Umbilical cord (tissue), 1 donor: ENCODE measurements at regions not wholly inside any gene's neighbourhood (a gene's known extent, or its start where the extent isn't known, plus 50 kb on each side); places are given as distances from the start of the nearest gene placed in this dataset.

Experiments used
- DNase-seq: peaks from one replicate; pipeline ENCODE4 v3.0.0-alpha.2; 2015; ENCODE audit warnings: low spot score

DNA sequence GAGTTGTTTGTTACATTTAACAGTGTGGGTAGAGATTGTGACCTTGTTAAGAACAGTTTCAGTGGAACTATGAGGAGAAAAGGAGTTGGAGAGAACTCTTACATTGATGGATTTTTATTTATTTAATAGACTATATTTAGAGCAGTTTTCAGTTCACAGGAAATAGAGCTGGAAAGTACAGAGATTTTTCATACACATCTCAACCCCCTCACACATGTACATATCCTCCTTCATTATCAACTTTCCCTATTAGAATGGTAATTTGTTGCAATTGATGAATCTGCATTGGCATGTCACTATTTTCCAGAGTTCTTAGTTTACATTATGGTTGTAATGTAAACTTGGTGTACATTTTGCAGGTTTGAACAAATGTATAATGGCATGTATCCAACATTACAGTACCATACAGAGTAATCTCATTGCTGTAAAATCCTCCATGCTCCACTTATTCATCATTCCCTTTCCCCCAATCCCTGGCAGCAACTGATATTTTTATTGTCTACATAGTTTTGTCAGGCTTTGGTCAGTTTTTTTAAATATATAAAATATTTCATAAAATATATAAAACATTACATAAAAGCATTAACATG lies 756.6 kb upstream of the DPPA4 start:
- DNase-seq = no peak

GRCh38 chr3:110099711-110100110 lies 762.4 kb upstream of the DPPA4 start:
- no peak for DNase-seq

GRCh38 chr3:110101361-110101760 lies 764.0 kb upstream of the DPPA4 start:
- no peak for DNase-seq

DNA sequence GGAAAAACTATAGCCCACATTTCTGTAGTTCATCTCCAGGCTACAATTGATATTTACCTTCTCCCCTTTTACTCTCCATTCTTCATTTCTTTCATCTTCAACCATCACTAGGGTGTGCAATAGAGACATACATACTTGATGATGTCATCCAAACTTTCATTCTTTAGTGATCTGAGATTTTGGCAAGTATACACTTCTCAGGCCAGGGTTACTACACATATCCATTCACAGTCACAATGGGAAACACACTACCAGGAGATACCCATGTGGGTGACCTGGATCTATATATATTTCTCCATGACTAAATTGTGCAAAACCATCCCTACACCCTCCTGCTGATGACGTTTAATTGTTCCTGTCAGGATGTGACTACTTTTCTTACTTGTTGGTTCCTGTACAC lies 769.5 kb upstream of the DPPA4 start:
- no peak for DNase-seq

- no peak for DNase-seq
Measured at GRCh38 chr3:110123946-110124345, 786.6 kb upstream of the DPPA4 start.

DNA sequence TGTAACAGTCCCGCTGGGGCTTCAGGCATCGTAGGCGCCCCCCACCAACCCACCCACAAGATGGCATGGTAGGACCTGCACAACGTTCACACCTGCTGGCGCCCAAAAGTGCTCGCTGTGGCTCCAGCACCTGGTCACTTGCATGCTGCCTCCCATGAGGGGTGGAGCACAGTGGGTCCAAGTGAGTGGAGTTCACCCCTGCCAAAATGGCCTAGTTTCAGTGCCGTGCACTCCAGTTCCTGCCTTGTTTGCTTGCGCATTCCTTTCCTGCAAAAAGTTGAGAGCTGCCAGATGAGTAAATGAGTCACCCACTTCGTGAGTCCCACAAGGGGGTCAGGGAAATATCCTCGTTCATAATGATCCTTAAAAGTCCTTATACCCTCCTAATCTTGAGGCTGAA lies 788.7 kb upstream of the DPPA4 start:
- DNase-seq = no peak

GRCh38 chr3:110133971-110134370 lies 796.6 kb upstream of the DPPA4 start:
- DNase-seq = no peak

DNA sequence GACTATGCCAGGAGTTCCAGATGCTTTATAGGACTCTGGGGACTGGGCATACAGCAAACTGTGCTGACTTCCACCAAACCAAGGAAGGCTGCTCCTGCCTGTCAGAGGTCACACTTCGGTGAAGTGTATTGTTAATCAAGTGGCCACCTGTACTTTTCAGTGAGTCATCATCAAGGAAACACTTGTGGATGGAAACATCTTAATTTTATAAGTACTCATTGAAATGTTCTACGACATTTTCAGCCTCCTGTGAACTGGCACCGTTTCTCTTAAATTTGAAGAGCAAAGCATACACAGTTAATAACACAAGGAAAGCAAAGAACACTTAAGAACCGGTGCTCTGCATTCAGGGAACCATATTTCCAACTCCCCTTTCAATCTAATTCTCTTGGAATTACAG lies 801.7 kb upstream of the DPPA4 start:
- DNase-seq = no peak

- no peak for DNase-seq
Measured at GRCh38 chr3:110139821-110140220, 802.5 kb upstream of the DPPA4 start.

- no peak for DNase-seq
Measured at GRCh38 chr3:110149763-110150162, 812.4 kb upstream of the DPPA4 start.

GRCh38 chr3:110157221-110157620 lies 819.9 kb upstream of the DPPA4 start:
- DNase-seq = no peak

DNA sequence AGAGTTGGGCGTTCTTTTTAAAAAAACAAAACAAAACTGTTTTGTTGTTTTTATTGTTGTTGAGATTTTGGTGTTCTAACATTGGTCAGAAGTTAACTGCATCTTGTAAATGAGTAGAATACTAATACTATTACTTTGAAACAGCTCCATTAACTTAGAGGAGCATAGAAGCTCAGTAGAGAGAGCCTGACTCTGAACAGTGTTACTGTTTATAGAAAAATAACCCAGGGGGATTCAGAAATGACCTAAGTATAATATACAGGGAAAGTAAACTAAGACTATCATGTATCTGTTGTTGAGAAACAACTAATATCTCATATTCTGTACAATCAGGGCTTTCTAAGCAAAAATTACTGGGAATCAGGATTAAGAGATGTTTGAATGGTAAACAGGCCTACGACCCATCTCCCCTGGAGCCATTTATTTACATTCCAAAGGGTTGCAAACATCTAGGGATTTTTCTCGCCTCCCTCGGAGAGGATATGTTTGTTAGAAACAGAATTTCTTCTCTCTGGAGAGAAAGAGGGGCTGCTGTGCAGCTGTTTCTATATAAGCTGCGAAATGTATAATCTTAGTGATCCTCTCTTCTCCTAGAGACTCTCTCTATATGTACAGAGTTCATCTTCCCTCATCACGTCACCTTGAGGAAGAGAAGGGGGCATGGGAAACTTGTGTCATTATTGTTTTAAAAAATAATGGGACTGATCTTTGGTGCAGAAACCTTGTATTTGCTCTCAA lies 827.5 kb upstream of the DPPA4 start:
- DNase-seq = no peak

- DNase-seq = no peak
Measured at GRCh38 chr3:110165370-110165743, 828.0 kb upstream of the DPPA4 start.

DNA sequence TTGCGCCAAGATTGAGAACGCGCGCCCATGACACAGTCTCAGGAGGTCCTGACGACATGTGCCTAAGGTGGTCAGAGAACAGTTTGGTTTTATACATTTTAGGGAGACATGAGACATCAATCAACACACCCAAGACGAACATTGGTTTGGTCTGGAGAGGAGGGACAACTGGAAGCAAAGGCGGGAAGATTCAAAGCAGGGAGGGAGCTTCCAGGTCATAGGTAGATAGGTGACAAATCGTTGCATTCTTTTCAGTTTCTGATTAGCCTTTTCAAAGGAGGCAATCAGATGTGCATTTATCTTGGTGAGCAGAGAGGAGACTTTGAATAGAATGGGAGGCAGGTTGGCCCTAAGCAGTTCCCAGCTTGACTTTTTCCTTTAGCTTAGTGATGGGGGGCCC lies 828.4 kb upstream of the DPPA4 start:
- no peak for DNase-seq

DNA sequence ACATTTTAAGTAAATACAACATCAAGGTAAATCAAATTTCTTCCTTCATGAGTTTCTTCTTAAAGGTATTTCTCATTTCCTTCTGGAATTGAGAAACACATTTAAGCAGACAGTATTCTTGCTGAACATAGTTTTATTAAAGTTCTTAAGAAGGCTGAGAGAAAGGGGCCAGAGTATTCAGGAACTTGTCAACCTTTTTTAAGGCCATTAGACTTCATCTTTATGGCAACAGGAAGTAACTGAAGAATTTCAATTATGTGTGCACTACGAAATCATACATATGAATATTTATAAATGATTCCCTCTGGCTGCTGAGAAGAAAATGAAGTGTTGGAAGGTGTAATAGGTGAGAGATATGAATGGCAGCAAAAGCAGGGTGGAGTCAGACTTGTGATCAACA lies 829.4 kb upstream of the DPPA4 start:
- DNase-seq = no peak

GRCh38 chr3:110174908-110175307 lies 837.6 kb upstream of the DPPA4 start:
- DNase-seq = no peak

DNA sequence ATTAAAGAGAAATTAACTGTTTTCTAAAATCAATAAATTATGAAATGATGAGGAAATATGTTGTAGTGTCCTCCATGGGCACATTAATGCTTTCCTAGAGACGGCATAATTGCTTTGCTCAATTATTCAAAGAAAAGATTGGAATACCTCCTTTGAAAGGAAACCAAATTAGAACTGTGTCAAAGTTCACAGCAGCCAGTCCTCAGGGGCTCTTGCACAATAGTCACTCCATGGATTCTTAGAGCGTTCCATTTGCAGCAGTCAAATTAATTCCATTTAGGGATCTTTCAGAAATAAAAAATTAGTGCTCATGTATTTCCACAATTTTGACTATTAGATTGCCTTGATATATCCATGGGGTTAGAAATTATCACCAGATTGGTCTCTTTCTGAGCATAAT lies 841.6 kb upstream of the DPPA4 start:
- no peak for DNase-seq

- DNase-seq = no peak
Measured at GRCh38 chr3:110180733-110181132, 843.4 kb upstream of the DPPA4 start.

DNA sequence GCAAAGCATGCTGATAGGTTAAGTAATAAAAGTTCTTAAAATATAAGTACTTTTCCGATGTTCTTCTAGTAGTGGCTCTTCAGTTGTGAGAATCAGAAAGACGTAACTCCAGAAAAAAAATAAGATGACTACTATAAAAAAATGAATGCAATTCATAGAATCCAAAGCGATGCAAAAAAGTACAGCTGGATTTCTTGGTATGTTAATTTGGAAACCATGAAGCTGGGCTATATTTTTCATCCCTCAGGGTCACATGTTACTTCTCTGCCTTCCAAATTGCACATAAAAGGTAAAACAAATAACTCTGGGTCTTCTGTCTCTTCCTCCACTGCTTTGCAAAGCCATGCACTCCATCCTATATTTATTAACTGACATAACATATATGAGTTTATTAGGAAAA lies 843.9 kb upstream of the DPPA4 start:
- DNase-seq = no peak

GRCh38 chr3:110184536-110184935 lies 847.2 kb upstream of the DPPA4 start:
- DNase-seq = no peak

DNA sequence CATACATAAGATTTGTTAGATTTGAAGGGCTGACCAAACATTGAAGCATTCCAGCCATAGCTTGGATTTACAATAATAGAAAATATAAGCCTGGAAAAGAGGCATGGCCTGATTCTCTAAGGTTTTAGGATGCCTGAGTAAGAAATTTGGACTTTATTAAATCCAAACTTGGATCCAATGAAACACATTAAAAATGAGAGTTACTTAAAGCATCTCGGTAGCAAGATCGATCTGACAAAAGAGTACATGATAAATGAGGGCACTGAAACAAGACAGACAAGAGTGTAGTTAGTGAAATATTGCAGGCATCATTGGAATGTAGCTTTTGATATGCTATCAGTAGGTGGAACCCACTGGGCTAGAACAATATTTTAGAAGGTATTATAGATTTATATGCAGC lies 855.7 kb upstream of the DPPA4 start:
- peak; percentile 72 for DNase-seq

DNA sequence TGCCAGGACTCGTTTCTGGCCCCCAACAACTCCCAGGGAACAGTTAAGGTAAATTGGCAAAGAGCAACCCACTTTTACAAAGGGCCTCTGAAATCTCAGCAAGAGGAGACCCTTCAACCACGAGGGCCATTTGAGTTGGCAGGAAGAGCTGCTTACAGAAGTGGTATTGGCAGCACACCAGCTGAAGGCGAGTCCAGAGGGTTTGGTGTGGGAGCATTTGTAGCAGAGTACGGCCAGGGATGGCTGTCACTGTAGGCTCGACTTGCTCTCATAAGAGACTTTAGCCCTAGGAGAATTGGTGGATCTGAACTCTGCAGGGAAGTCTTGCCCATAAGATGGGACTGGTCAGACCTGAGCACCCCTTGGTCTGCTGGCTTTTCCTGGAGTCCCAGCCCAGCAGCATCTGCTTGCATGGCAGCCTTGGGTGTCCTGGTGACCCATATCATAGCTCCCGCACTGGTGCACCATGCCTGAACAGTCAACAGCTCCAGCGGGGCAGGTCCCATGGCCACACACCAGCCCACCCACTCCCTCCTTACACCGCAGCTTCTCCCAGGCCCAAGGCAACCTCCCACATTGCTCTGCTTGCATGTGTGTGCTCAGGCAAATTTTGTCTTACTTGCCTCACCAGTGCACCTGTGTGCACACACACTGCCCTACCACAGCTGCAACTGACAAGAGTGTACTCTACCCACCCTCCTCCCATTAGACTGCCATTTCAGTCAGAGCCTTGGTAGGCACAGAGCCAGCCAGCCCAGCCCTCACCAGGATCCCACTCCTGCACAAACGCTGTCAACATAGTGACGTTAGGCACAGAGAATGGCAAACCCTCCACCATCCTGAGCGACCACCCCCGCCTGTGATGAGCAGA lies 861.6 kb upstream of the DPPA4 start:
- no peak for DNase-seq

DNA sequence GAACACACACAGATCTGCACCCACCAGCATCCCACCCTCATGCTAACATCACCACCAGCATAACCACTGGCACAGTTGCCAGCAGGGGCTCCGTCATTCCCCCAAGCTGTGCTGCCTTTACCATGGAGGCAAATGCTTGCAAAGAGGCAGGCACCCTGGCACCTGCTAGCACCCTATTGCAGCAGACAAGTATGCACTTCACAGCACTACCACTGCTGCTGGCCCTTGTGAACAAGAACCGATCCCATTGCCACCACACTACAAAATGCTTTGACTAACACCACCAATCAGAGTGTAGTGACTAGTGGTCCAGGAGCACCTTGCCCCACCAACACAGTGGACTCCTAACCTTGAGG lies 862.2 kb upstream of the DPPA4 start:
- DNase-seq = no peak
